Dendritic cell treated with granulocyte-macrophage colony-stimulating factor and Interleukin-4, amounts not matched to agents 40 ng/mL and 50 ng/mL, for 4 days (primary cell): ENCODE measurements at regions not wholly inside any gene's neighbourhood (a gene's known extent, or its start where the extent isn't known, plus 50 kb on each side); places are given as distances from the start of the nearest gene placed in this dataset.

Experiments used
- H3K27ac Mint-ChIP-seq: one replicate; pipeline ENCODE4 v1.8.0; 2022; ENCODE audit warnings: mild to moderate bottlenecking, mixed read lengths
- H3K27me3 Mint-ChIP-seq: one replicate; pipeline ENCODE4 v1.8.0; 2022; ENCODE audit warnings: mild to moderate bottlenecking, mixed read lengths
- H3K36me3 Mint-ChIP-seq: one replicate; pipeline ENCODE4 v1.8.0; 2022; ENCODE audit warnings: low read depth, mixed read lengths
- H3K4me1 Mint-ChIP-seq: one replicate; pipeline ENCODE4 v1.8.0; 2022; ENCODE audit warnings: low read depth, mixed read lengths
- H3K4me3 Mint-ChIP-seq: one replicate; pipeline ENCODE4 v1.8.0; 2022; ENCODE audit warnings: mild to moderate bottlenecking, moderate library complexity, mixed read lengths
- H3K9me3 Mint-ChIP-seq: one replicate; pipeline ENCODE4 v1.8.0; 2022; ENCODE audit warnings: mixed read lengths
- intact Hi-C: fragments of 100-400 bp; cut with micrococcal nuclease; formaldehyde crosslinking; loops from one replicate; pipeline ENCODE4 v1.15.0; 2022

DNA sequence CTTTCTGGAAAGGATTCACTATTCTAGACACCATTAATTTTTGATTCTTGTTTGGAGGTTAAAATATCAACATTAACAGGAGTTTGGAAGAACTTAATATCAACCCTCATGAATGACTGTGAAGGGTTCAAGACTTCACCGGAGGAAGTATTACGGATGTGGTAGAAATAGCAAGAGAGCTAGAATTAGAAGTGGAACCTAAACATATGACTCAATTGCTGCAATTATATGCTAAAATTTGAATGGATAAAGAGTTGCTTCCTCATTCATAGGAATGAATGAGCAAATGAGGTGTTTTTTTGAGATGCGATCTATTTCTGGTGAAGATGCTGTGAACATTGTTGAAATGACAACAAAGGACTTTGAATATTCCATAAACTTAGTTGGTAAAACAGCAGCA, 77.9 kb upstream of the TNFSF4 start:
- intact Hi-C loops = no loop called here
- no peaks in the 10 kb centered on the region for H3K36me3 Mint-ChIP-seq
- no peak overlapping the region for H3K4me3 Mint-ChIP-seq
- H3K27me3 Mint-ChIP-seq = no peaks in the 10 kb centered on the region
- H3K4me1 Mint-ChIP-seq = peaks cover 9% of the 10 kb centered on the region
- H3K9me3 Mint-ChIP-seq = peaks cover 4% of the 10 kb centered on the region
- no peak overlapping the region for H3K27ac Mint-ChIP-seq

DNA sequence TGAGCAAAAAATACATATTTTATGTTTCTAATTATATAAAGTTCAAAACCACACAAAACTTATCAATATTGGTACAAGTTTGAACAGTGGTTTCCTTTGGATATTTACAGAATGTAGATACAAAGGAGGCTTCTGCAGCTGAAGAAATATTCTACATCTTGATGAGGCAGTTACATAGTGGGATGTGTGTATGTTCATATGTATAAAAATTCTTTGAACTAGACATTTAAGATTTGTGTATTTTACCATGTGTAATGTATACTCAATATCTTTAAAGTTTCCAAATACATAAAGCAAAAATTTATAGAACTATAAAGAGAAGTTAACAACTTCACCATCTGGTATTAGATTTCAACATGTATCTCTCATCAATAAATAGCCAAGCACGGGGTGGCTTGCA, 80.7 kb upstream of the TNFSF4 start:
- no peaks in the 10 kb centered on the region for H3K36me3 Mint-ChIP-seq
- H3K27me3 Mint-ChIP-seq = no peaks in the 10 kb centered on the region
- H3K9me3 Mint-ChIP-seq = peaks cover 20% of the 10 kb centered on the region
- peaks cover 9% of the 10 kb centered on the region for H3K4me1 Mint-ChIP-seq
- no peak overlapping the region for H3K27ac Mint-ChIP-seq
- no peak overlapping the region for H3K4me3 Mint-ChIP-seq
- intact Hi-C loops = no loop called here

DNA sequence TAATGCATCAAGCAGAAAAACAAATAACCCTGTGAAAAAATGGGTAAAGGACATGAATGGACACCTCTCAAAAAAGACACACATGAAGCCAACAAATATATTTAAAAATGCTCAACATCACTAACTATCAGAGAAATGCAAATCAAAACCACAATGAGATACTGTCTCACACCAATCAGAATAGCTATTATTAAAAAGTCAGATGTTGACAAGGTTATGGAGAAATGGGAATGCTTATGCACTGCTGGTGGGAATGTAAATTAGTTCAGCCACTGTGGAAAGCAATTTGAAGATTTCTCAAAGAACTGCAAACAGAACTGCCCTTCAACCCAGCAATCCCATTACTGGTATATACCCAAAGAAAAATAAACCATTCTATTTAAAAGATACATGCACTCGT, 86.6 kb upstream of the TNFSF4 start:
- Mint-ChIP-seq H3K9me3 (peaks cover 41% of the 10 kb centered on the region), H3K4me3 (no peak overlapping the region), H3K27ac (no peak overlapping the region), H3K36me3 (no peaks in the 10 kb centered on the region), H3K4me1 (peaks cover 31% of the 10 kb centered on the region), H3K27me3 (no peaks in the 10 kb centered on the region)
- intact Hi-C loops = no loop called here

DNA sequence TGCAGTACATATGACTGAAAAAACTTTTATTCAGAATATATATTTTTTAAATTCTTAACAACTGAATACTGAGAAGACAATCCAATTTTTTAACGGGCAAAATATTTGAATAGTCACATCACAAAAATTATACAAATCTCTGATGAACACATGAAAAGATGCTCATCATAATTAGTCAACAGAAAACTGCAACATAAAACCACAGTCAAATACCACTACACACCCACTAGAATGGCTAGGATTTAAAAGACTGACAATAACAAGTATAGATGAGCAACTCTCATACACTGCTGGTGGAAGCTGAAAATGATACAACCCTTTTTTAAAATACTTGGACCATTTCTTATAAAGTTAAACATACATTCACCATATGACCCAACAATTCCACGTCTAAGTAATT, 87.7 kb upstream of the TNFSF4 start:
- H3K9me3 Mint-ChIP-seq = peaks cover 38% of the 10 kb centered on the region
- H3K4me3 Mint-ChIP-seq = no peak overlapping the region
- intact Hi-C loops = no loop called here
- H3K27me3 Mint-ChIP-seq = no peaks in the 10 kb centered on the region
- no peaks in the 10 kb centered on the region for H3K36me3 Mint-ChIP-seq
- H3K4me1 Mint-ChIP-seq = peaks cover 31% of the 10 kb centered on the region
- H3K27ac Mint-ChIP-seq = no peak overlapping the region

DNA sequence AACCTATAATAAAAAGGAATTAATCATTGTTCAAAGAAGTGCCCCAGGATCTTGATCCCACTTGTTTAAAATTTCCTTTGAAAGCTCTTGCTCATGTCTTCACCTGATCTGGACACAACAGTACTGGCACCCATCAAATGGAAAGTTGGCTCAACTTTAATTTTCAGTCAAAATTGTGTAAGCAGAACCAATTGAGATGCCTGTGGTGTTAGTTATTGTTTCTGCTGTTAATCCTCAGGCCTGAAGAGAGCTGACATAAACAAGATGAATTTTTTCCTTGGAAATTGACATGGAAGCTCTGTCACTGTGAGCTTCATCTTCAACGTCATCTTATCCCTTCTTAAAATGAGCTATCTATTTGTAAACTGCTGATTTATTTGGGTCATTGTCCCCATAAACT, 88.3 kb upstream of the TNFSF4 start:
- intact Hi-C loops = no loop called here
- H3K4me3 Mint-ChIP-seq = no peak overlapping the region
- no peaks in the 10 kb centered on the region for H3K36me3 Mint-ChIP-seq
- peaks cover 33% of the 10 kb centered on the region for H3K9me3 Mint-ChIP-seq
- peak overlapping the region; percentile 78 for H3K27ac Mint-ChIP-seq
- peaks cover 31% of the 10 kb centered on the region for H3K4me1 Mint-ChIP-seq
- H3K27me3 Mint-ChIP-seq = no peaks in the 10 kb centered on the region

DNA sequence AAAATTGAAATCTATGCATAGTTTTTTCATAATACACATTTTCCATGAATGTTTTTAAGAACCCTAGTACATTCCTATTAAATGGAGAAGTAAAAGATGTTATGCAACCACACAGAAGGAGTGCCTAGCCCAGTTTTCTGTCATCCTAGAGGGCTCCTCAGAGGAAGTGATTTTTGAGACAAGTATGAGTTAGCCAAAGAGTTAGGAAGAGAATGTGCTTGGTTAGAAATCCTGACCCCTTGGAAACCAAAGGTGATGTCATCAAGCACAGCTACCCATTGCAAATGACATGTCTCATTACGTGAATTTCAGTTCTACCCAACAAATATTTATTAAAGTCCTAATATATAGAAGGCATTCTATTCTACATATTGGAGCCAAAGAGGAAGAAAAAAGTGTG, 88.9 kb upstream of the TNFSF4 start:
- no peak overlapping the region for H3K4me3 Mint-ChIP-seq
- no peaks in the 10 kb centered on the region for H3K36me3 Mint-ChIP-seq
- H3K27me3 Mint-ChIP-seq = no peaks in the 10 kb centered on the region
- H3K4me1 Mint-ChIP-seq = peaks cover 31% of the 10 kb centered on the region
- peaks cover 30% of the 10 kb centered on the region for H3K9me3 Mint-ChIP-seq
- H3K27ac Mint-ChIP-seq = peak overlapping the region; percentile 78
- intact Hi-C loops = no loop called here

DNA sequence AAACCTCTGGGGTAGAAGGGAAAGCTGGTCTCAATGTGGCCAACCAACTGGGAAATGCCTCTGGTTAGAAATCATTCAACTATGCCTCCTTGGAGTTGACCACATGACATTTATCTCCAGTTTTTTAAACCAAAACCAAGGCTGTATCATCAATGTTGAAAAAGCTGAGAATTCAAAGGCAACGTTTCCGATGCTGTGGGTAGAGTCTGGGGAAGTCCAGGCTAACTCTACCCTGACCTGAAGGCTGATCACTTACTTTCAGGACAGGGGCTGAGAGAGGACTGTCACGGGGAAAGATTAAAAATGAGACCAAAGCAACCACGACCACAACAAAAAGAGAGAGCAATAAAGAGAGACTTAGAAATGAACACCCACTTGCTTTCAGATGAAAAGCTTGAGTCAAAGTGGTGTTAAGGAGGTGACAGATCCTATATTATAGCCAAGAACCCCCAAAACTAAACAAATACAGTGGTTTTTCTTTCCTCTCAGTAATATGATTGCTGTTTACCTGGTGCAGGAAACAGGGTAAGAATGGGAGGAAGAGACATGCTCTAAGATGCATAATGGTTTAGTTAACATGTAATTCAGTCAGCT, 90.8 kb upstream of the TNFSF4 start:
- Mint-ChIP-seq H3K4me1 (peaks cover 31% of the 10 kb centered on the region), H3K27ac (no peak overlapping the region), H3K27me3 (no peaks in the 10 kb centered on the region), H3K4me3 (no peak overlapping the region), H3K9me3 (peaks cover 20% of the 10 kb centered on the region), H3K36me3 (no peaks in the 10 kb centered on the region)
- intact Hi-C loops = no loop called here

DNA sequence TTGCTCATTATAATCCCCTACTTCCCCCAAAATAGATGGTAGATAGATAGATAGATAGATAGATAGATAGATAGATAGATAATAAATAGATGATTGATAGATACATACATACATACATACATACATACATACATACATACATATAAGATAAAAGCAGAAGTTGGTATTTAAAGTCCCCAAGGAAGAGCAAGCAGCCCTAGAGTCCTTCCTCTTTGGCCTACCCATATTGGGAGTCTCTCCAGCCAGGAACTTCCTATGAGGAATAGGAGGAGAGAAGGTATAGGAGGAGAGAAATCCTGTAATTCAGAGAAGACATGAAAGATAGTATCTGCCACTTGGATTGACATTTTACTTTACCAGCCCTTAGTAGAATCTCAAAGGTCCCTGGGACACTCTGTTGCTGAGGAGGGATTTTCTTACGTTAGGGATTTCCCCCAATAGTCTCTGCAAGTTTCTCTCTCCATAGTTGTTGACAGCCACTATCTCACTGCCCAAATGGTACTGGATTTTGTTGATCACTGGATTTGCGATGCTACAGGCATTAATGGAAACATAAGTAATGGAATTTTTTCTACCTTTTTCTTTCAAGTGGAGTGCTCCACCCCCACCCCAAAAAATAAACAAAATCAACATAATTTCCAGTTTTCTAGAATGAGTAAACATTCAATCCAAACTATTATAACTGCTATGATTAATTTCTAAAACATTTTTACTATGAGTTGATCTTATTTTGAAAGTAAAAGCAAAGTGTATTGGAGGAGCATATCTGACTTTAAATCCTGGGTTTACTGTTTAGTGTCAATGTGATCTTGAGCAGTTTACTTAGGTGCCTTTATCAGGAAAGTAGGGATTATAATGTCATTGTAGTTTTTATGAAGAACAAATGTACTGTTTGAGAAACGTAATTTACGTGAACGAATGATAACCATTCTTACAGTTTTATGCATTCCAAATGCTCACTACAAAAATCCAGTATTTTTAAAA, 93.2 kb upstream of the TNFSF4 start:
- peaks cover 31% of the 10 kb centered on the region for H3K4me1 Mint-ChIP-seq
- intact Hi-C loops = no loop called here
- no peak overlapping the region for H3K27ac Mint-ChIP-seq
- H3K9me3 Mint-ChIP-seq = peaks cover 21% of the 10 kb centered on the region
- no peak overlapping the region for H3K4me3 Mint-ChIP-seq
- no peaks in the 10 kb centered on the region for H3K36me3 Mint-ChIP-seq
- H3K27me3 Mint-ChIP-seq = no peaks in the 10 kb centered on the region

DNA sequence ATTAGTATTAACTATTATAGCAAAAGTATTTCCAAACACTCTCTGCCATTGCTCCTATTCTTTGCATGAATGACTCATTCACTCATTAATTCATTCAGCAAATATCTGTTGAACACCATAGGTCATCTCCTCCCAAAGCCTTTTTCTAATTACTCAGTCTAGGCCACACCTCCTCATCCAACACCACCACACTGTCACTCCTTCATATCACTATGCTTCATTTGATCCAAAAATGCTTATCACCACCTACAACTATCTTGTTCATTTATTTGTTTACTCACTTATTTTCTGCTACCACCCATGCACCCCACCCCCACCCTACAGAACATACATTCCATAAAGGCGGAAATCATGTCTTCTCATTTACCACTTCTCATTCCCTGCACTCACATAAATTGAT, 94.4 kb upstream of the TNFSF4 start:
- no peaks in the 10 kb centered on the region for H3K36me3 Mint-ChIP-seq
- H3K27me3 Mint-ChIP-seq = no peaks in the 10 kb centered on the region
- peaks cover 19% of the 10 kb centered on the region for H3K4me1 Mint-ChIP-seq
- peaks cover 22% of the 10 kb centered on the region for H3K9me3 Mint-ChIP-seq
- no peak overlapping the region for H3K4me3 Mint-ChIP-seq
- H3K27ac Mint-ChIP-seq = no peak overlapping the region
- intact Hi-C loops = no loop called here

DNA sequence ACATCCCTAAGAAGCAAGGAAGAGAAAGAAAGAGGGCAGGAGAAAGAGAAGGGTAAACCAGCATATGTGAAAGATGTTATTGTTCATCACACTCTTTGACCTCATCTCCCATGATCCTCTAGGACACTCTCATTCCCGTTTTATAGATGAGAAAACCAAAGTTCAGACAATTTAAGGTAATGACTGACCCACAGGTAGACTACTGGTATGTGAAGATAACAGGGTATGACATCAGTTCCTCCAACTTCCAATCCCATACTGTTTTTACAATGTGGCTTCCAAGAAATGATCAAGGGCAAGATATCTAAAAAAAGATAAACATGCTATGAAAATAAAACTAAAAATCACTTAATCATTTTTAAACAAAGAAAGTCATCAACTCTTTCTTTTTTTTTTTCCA, 95.2 kb upstream of the TNFSF4 start:
- no peak overlapping the region for H3K4me3 Mint-ChIP-seq
- H3K4me1 Mint-ChIP-seq = peaks cover 11% of the 10 kb centered on the region

DNA sequence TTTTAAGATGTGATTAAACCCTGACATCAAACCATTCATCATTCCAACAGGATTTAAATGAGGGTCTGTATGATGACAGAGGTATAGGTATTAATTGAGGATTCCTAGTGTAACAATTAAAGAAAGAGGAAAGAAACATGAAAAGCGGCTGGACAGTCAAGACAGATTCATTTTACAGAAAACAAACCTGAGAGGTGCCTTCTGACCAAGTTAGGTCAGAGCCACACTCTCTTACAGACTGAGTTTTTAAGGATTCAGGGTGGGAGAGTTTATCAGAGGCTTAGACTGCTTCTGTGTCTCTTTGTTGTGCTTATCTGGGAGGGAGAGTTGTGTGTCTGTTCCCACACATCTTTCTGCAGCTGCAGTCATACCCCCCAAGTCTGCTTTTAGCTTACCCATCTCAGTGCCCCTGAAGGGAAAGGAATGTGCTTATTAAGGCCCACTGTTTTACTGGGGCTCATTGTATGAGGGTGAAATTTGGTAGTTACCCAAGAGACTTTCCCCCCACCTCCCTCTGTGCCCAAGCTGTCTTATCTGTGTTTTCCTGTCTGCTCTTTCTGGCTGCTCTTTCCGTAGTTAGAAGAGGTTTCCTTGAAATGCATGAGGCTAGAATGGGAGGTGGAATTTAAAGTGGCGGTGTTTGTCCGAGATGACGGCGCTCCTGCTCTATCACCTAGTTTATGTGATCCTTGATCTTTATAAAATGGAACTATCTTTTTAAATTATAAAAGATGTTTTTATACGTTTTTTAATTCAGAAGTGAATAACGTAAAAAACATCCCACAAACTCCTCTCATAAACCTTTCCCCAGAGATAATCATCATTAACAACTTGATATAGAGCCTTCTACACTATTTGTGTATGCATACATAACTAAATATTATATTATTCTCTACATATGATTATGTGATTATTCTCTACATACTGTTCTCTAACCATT, 96.0 kb upstream of the TNFSF4 start:
- Mint-ChIP-seq H3K9me3 (peaks cover 16% of the 10 kb centered on the region), H3K27ac (no peak overlapping the region), H3K36me3 (no peaks in the 10 kb centered on the region), H3K4me3 (no peak overlapping the region), H3K4me1 (peaks cover 5% of the 10 kb centered on the region), H3K27me3 (no peaks in the 10 kb centered on the region)
- intact Hi-C loops = no loop called here

More for the DNA sequence above, 95.2 kb upstream of the TNFSF4 start:
- intact Hi-C loops = no loop called here
- no peaks in the 10 kb centered on the region for H3K36me3 Mint-ChIP-seq
- peaks cover 21% of the 10 kb centered on the region for H3K9me3 Mint-ChIP-seq
- no peaks in the 10 kb centered on the region for H3K27me3 Mint-ChIP-seq
- no peak overlapping the region for H3K27ac Mint-ChIP-seq

DNA sequence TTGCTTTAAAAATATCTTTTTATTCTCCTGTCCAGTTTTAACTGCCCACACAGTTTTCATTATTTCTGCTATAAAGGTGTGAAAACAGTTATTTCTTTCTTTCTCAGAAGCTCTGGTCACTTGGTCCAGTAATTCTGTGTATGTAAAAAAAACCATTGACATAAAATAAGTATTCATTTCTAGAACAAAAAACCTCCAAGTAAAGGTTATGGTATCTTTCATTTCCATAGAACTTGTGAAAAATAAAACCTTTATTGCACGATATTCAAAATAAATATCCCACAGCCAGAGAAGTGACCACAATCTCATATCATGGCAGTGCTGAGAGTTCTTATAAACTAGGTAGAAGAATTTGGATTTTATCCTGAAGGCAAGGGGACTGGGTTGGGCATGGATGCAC, 96.9 kb upstream of the TNFSF4 start:
- peaks cover 16% of the 10 kb centered on the region for H3K9me3 Mint-ChIP-seq
- H3K4me1 Mint-ChIP-seq = no peaks in the 10 kb centered on the region
- intact Hi-C loops = no loop called here
- H3K27me3 Mint-ChIP-seq = no peaks in the 10 kb centered on the region
- H3K27ac Mint-ChIP-seq = no peak overlapping the region
- no peaks in the 10 kb centered on the region for H3K36me3 Mint-ChIP-seq
- no peak overlapping the region for H3K4me3 Mint-ChIP-seq

DNA sequence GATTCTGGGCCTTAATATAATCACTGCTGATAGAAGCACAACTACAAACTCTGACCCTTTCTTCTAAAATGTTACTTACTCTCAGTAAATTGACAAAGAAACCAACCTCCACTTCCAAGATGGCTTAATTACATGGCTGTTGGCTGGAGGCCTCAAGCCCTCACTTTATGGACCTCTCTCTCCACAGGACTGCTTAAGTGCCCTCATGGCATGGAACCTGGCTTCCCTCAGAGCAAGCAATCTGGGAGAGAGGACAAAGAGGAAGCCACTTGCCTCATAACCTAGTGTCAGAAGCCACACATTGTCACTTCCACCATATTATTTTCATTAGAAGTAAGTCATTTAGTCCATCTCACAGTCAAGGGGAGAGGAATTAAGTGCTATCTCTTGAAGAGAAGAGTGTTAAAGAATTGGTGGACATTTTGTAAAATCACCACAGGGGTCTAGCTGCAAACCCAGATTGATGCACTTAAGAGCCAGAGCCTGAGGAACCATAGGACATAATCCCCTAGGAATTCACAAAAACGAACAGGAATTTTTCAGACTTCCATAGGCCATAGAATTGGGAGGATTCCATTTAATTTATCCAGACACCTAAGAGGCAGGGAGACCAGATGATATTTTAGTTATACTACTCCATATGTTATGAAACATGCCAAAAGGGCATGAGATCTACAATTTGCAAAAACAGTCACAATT, 97.5 kb upstream of the TNFSF4 start:
- no peak overlapping the region for H3K4me3 Mint-ChIP-seq
- intact Hi-C loops = no loop called here

More for the DNA sequence above, 97.5 kb upstream of the TNFSF4 start:
- Mint-ChIP-seq H3K9me3 (peaks cover 18% of the 10 kb centered on the region), H3K4me1 (no peaks in the 10 kb centered on the region), H3K27ac (no peak overlapping the region), H3K36me3 (no peaks in the 10 kb centered on the region), H3K27me3 (no peaks in the 10 kb centered on the region)
